Adrenal gland (tissue), 9 donors: ENCODE measurements at regions not wholly inside any gene's neighbourhood (a gene's known extent, or its start where the extent isn't known, plus 50 kb on each side); places are given as distances from the start of the nearest gene placed in this dataset.

Experiments
- DNase-seq, 7 donors: peaks; one replicate each; pipeline ENCODE4 v3.0.0-alpha.2; 2019 to 2020
- H3K27ac ChIP-seq, 5 donors: fragments of 200-600 bp; sonication (generic) in 4 of 5; 1 replicate in 3 of 5; 2 replicates in 2 of 5; pipeline versions ENCODE4 v1.5.1 to v1.8.0; 2016 to 2020; ENCODE audit warnings: mild to moderate bottlenecking in 1 of 5
- H3K27me3 ChIP-seq: fragments of 200-600 bp; 2 replicates; pipeline ENCODE4 v1.8.0; 2021
- H3K36me3 ChIP-seq, 2 donors: fragments of 200-600 bp; replicated peaks in 1 of 2; 1 replicate in 1 of 2; 2 replicates in 1 of 2; pipeline versions ENCODE4 v1.5.1 to v1.8.0; 2018 to 2022
- H3K4me1 ChIP-seq, 2 donors: fragments of 200-600 bp; replicated peaks in 1 of 2; 1 replicate in 1 of 2; 2 replicates in 1 of 2; pipeline versions ENCODE4 v1.5.1 to v1.8.0; 2018 to 2021
- H3K4me3 ChIP-seq, 4 donors: fragments of 200-600 bp; sonication (generic) in 3 of 4; one replicate each; pipeline ENCODE4 v1.5.1; 2016 to 2018
- H3K9me3 ChIP-seq, 3 donors: fragments of 200-600 bp; sonication (generic) in 1 of 3; replicated peaks in 1 of 3; 1 replicate in 2 of 3; 2 replicates in 1 of 3; pipeline versions ENCODE4 v1.5.1 to v1.8.0; 2016 to 2021
- POLR2A ChIP-seq, 2 donors: fragments of 450-650 bp; IDR thresholded peaks; one replicate each; pipeline ENCODE4 v1.6.1; 2017; ENCODE audit warnings: antibody characterized with exemption in 2 of 2, mild to moderate bottlenecking in 2 of 2, moderate library complexity in 1 of 2
- WGBS, 4 donors: extraction: QIAGEN DNeasy Blood & Tissue Kit in 2 of 4; methylation state at CpG; one replicate each; pipeline versions ENCODE4 v1.1.5 to v1.1.7; 2013 to 2017; 5-methylcytosine and 5-hydroxymethylcytosine counted together
- intact Hi-C, 2 donors: fragments of 100-400 bp; cut with DNase I; formaldehyde crosslinking; loops; one replicate each; pipeline versions ENCODE4 v1.14.1 to v1.15.0; 2022 to 2023
- TF ChIP-seq, protein P1 (sequence below), 6 experiments: fragments of 450-650 bp in 4 of 6; fragments of 200-600 bp in 2 of 6; sonication (generic) in 1 of 6; IDR thresholded peaks; 1 replicate in 5 of 6; 2 replicates in 1 of 6; pipeline versions ENCODE4 v1.5.1 to v1.8.0; 2016 to 2021; ENCODE audit warnings: antibody characterized with exemption in 6 of 6, mild to moderate bottlenecking in 2 of 6, moderate library complexity in 1 of 6
- donor health status: healthy with polysubstance abuse.
- donor health status: Bipolar disorder and iron deficiency.
- donor health status: DM: yes; HTN: yes; CAD: no.
- donor health status: DM: no; HTN: no; CAD: no.
- donor health status: DM: no; HTN: no; CAD: no.

GRCh38 chr2:5035057-5035488 is 657.1 kb upstream of the SOX11 start:
- TF ChIP-seq, protein P1, sequence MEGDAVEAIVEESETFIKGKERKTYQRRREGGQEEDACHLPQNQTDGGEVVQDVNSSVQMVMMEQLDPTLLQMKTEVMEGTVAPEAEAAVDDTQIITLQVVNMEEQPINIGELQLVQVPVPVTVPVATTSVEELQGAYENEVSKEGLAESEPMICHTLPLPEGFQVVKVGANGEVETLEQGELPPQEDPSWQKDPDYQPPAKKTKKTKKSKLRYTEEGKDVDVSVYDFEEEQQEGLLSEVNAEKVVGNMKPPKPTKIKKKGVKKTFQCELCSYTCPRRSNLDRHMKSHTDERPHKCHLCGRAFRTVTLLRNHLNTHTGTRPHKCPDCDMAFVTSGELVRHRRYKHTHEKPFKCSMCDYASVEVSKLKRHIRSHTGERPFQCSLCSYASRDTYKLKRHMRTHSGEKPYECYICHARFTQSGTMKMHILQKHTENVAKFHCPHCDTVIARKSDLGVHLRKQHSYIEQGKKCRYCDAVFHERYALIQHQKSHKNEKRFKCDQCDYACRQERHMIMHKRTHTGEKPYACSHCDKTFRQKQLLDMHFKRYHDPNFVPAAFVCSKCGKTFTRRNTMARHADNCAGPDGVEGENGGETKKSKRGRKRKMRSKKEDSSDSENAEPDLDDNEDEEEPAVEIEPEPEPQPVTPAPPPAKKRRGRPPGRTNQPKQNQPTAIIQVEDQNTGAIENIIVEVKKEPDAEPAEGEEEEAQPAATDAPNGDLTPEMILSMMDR (IDR thresholded peaks at IDR 0.05) = no peak
- no peak for TF ChIP-seq POLR2A (IDR thresholded peaks at IDR 0.05)
- WGBS, 4 donors = 80 to 94% (median 84%) methylated on average over 4 to 6 of the region's 6 CpGs
- Histone ChIP-seq H3K36me3 (no peaks in the 10 kb centered on the region), H3K27me3 (no peaks in the 10 kb centered on the region), H3K27ac (no peak overlapping the region), H3K4me3 (no peak overlapping the region), H3K4me1 (no peaks in the 10 kb centered on the region), H3K9me3 (no peaks in the 10 kb centered on the region)
- intact Hi-C loops = no loop called here
- DNase-seq = peak in 1 of 7 donors; percentile 58

- intact Hi-C loops = no loop called here
- TF ChIP-seq, protein P1 (IDR thresholded peaks at IDR 0.05) = no peak
- no peak for TF ChIP-seq POLR2A (IDR thresholded peaks at IDR 0.05)
- WGBS, 4 donors = 62 to 84% (median 73%) methylated on average over 4 of the region's 4 CpGs
These were observed 655.9 kb upstream of the SOX11 start for GRCh38 chr2:5036256-5036655.

GRCh38 chr2:5039241-5039975 is 652.8 kb upstream of the SOX11 start:
- Histone ChIP-seq H3K36me3 (no peaks in the 10 kb centered on the region), H3K4me1 (no peaks in the 10 kb centered on the region), H3K9me3 (no peaks in the 10 kb centered on the region), H3K4me3 (no peak overlapping the region), H3K27me3 (no peaks in the 10 kb centered on the region), H3K27ac (no peak overlapping the region)
- DNase-seq = no peak
- TF ChIP-seq POLR2A (IDR thresholded peaks at IDR 0.05) = no peak
- TF ChIP-seq, protein P1 (IDR thresholded peaks at IDR 0.05) = no peak
- intact Hi-C loops = no loop called here
- WGBS, 4 donors = 73 to 81% (median 77%) methylated on average over 6 of the region's 6 CpGs

More at GRCh38 chr2:5036256-5036655, 655.9 kb upstream of the SOX11 start:
- H3K27me3 ChIP-seq = no peaks in the 10 kb centered on the region
- no peaks in the 10 kb centered on the region for H3K36me3 ChIP-seq
- no peak overlapping the region for H3K4me3 ChIP-seq
- H3K4me1 ChIP-seq = no peaks in the 10 kb centered on the region
- no peaks in the 10 kb centered on the region for H3K9me3 ChIP-seq
- no peak overlapping the region for H3K27ac ChIP-seq
- no peak for DNase-seq

GRCh38 chr2:5040571-5040970 is 651.6 kb upstream of the SOX11 start:
- 67 to 78% (median 72%) methylated on average over 3 of the region's 3 CpGs for WGBS, 4 donors

More at GRCh38 chr2:5040571-5040970, 651.6 kb upstream of the SOX11 start:
- DNase-seq = no peak
- Histone ChIP-seq H3K27ac (no peak overlapping the region), H3K27me3 (no peaks in the 10 kb centered on the region), H3K9me3 (no peaks in the 10 kb centered on the region), H3K4me3 (no peak overlapping the region), H3K4me1 (no peaks in the 10 kb centered on the region), H3K36me3 (no peaks in the 10 kb centered on the region)
- intact Hi-C loops = no loop called here
- TF ChIP-seq, protein P1 (IDR thresholded peaks at IDR 0.05) = no peak
- no peak for TF ChIP-seq POLR2A (IDR thresholded peaks at IDR 0.05)
